GM21576 (cell line): ENCODE measurements at regions not wholly inside any gene's neighbourhood (a gene's known extent, or its start where the extent isn't known, plus 50 kb on each side); places are given as distances from the start of the nearest gene placed in this dataset.

ENCODE experiments used
- ATAC-seq: cut with Tn5 transposase; IDR thresholded peaks from one replicate; pipeline ENCODE4 v1.9.1; 2021; ENCODE audit warnings: mild to moderate bottlenecking, moderate library complexity; ENCODE audit not compliant: unreplicated experiment

GRCh38 chr1:79460773-79461436, 454.4 kb upstream of the ADGRL4 start:
- ATAC-seq: peak; percentile 99

- ATAC-seq: no peak
Measured at GRCh38 chr1:79457562-79458224, 451.2 kb upstream of the ADGRL4 start.

- ATAC-seq: no peak
Measured at GRCh38 chr1:79448426-79448825, 441.9 kb upstream of the ADGRL4 start.

- ATAC-seq: no peak
Measured at GRCh38 chr1:79441238-79441637, 434.7 kb upstream of the ADGRL4 start.

- ATAC-seq: no peak
Measured at GRCh38 chr1:79437540-79437939, 431.0 kb upstream of the ADGRL4 start.

GRCh38 chr1:79431340-79431739, 424.8 kb upstream of the ADGRL4 start:
- ATAC-seq: no peak

- no peak for ATAC-seq
Measured at GRCh38 chr1:79430437-79430836, 423.9 kb upstream of the ADGRL4 start.

GRCh38 chr1:79422726-79423125, 416.2 kb upstream of the ADGRL4 start:
- ATAC-seq: no peak

- no peak for ATAC-seq
Measured at GRCh38 chr1:79398501-79398900, 392.0 kb upstream of the ADGRL4 start.

- no peak for ATAC-seq
Measured at GRCh38 chr1:79396901-79397300, 390.4 kb upstream of the ADGRL4 start.

GRCh38 chr1:79388694-79389361, 382.3 kb upstream of the ADGRL4 start:
- ATAC-seq: no peak

GRCh38 chr1:79386730-79387129, 380.2 kb upstream of the ADGRL4 start:
- no peak for ATAC-seq

GRCh38 chr1:79380078-79380477, 373.5 kb upstream of the ADGRL4 start:
- ATAC-seq: no peak

- no peak for ATAC-seq
Measured at GRCh38 chr1:79376106-79376505, 369.6 kb upstream of the ADGRL4 start.

- no peak for ATAC-seq
Measured at GRCh38 chr1:79375352-79375751, 368.8 kb upstream of the ADGRL4 start.

- no peak for ATAC-seq
Measured at GRCh38 chr1:79374397-79374796, 367.9 kb upstream of the ADGRL4 start.

- ATAC-seq: no peak
Measured at GRCh38 chr1:79373481-79374125, 367.1 kb upstream of the ADGRL4 start.

- no peak for ATAC-seq
Measured at GRCh38 chr1:79371802-79372201, 365.3 kb upstream of the ADGRL4 start.

GRCh38 chr1:79369091-79369490, 362.6 kb upstream of the ADGRL4 start:
- ATAC-seq: no peak

- ATAC-seq: no peak
Measured at GRCh38 chr1:79364896-79365295, 358.4 kb upstream of the ADGRL4 start.

- ATAC-seq: no peak
Measured at GRCh38 chr1:79363430-79363829, 356.9 kb upstream of the ADGRL4 start.

- no peak for ATAC-seq
Measured at GRCh38 chr1:79362470-79362869, 355.9 kb upstream of the ADGRL4 start.
